Gastroesophageal sphincter (tissue), 4 donors: ENCODE measurements at regions not wholly inside any gene's neighbourhood (a gene's known extent, or its start where the extent isn't known, plus 50 kb on each side); places are given as distances from the start of the nearest gene placed in this dataset.

Experiments
- ATAC-seq: fragments of 150-250 bp; one replicate; pipeline ENCODE4 v1.9.1; 2016; ENCODE audit warnings: mild to moderate bottlenecking, moderate library complexity
- H3K27ac ChIP-seq, 4 donors: fragments of 200-600 bp; sonication (generic) in 3 of 4; 1 replicate in 3 of 4; 2 replicates in 1 of 4; pipeline ENCODE4 v1.5.1; 2016 to 2019
- H3K27me3 ChIP-seq: fragments of 200-600 bp; sonication (generic); one replicate; pipeline ENCODE4 v1.5.1; 2019
- H3K36me3 ChIP-seq, 2 donors: fragments of 200-600 bp; sonication (generic); one replicate each; pipeline ENCODE4 v1.5.1; 2019; ENCODE audit warnings: control low read depth in 1 of 2
- H3K4me1 ChIP-seq, 3 donors: fragments of 200-600 bp; sonication (generic); 1 replicate in 2 of 3; 2 replicates in 1 of 3; pipeline ENCODE4 v1.5.1; 2016 to 2019; ENCODE audit warnings: control low read depth in 2 of 3
- H3K4me3 ChIP-seq, 2 donors: fragments of 200-600 bp; sonication (generic); one replicate each; pipeline ENCODE4 v1.5.1; 2019; ENCODE audit warnings: mild to moderate bottlenecking in 1 of 2, moderate library complexity in 1 of 2
- H3K9me3 ChIP-seq, 3 donors: fragments of 200-600 bp; sonication (generic); one replicate each; pipeline ENCODE4 v1.5.1; 2017 to 2019; ENCODE audit warnings: control low read depth in 2 of 3
- EP300 ChIP-seq: sonication (generic); formaldehyde crosslinking; IDR thresholded peaks from one replicate; pipeline ENCODE4 v1.6.1; 2017; ENCODE audit warnings: antibody characterized with exemption, mild to moderate bottlenecking
- POLR2A ChIP-seq, 2 donors: fragments of 450-650 bp; IDR thresholded peaks; one replicate each; pipeline ENCODE4 v1.6.1; 2017; ENCODE audit warnings: antibody characterized with exemption in 2 of 2, mild to moderate bottlenecking in 2 of 2, moderate library complexity in 1 of 2
- POLR2AphosphoS5 ChIP-seq: sonication (generic); formaldehyde crosslinking; IDR thresholded peaks from one replicate; pipeline ENCODE4 v1.6.1; 2017; ENCODE audit warnings: antibody characterized with exemption
- WGBS, 2 donors: methylation state at CpG; one replicate each; pipeline ENCODE4 v1.1.5; 2018; ENCODE audit warnings: low coverage in 1 of 2; 5-methylcytosine and 5-hydroxymethylcytosine counted together
- TF ChIP-seq, protein P1 (sequence below), 4 experiments: fragments of 200-600 bp in 2 of 4; fragments of 450-650 bp in 2 of 4; sonication (generic) in 1 of 4; IDR thresholded peaks; one replicate each; pipeline ENCODE4 v1.5.1; 2017 to 2019; ENCODE audit warnings: antibody characterized with exemption in 4 of 4, mild to moderate bottlenecking in 2 of 4, moderate library complexity in 2 of 4

DNA sequence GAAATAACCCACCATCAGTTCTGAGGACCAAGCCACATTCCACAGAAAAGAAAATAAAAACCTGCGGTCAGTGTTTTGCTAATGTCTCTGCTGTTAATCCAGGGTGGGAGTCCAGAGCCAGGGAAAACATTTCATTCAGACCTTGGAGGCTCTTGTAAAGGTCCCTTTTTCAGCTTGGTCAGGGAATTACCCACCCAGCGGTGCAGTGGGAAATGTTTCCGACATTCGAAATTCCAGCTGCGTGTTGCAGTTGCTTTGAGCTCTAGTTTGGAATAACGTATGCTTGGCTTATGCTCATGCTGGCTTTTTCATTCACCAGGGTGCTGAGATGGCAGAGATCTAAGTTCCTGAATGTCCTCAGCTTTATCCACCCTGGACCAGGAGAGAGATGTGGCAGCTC, 219.1 kb downstream of the TRIB2 start:
- Histone ChIP-seq H3K36me3 (no peaks in the 10 kb centered on the region), H3K4me1 (no peaks in the 10 kb centered on the region), H3K27ac (no peak overlapping the region), H3K27me3 (no peaks in the 10 kb centered on the region), H3K9me3 (no peaks in the 10 kb centered on the region), H3K4me3 (no peak overlapping the region)
- no peak for TF ChIP-seq EP300
- no peak for ATAC-seq
- 92 to 100% methylated on average over 1 to 6 of the region's 6 CpGs for WGBS, 2 donors

DNA sequence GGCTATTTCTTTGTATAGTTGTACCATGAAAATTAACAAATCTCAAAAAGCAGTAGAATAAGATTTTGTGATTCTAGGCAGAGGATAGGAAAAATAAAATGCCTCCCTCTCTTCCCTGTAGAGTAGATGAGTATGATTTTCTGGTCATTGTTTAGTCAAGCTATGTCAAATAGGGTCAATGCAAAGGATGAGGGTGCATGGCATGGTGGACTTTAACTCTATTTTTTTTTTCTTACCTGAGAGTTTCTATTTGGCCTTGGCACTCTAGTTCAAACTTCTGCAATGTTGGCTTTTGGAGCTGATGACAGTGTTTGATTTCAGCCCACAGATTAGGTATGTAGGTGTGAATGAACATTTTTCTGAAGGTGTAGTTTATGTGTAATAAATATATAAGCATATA, 224.5 kb downstream of the TRIB2 start:
- H3K27ac ChIP-seq = no peak overlapping the region
- H3K4me3 ChIP-seq = no peak overlapping the region
- no peaks in the 10 kb centered on the region for H3K36me3 ChIP-seq
- no peak for TF ChIP-seq POLR2A (IDR thresholded peaks at IDR 0.05)
- TF ChIP-seq POLR2AphosphoS5 = no peak
- TF ChIP-seq EP300 = no peak
- TF ChIP-seq, protein P1, sequence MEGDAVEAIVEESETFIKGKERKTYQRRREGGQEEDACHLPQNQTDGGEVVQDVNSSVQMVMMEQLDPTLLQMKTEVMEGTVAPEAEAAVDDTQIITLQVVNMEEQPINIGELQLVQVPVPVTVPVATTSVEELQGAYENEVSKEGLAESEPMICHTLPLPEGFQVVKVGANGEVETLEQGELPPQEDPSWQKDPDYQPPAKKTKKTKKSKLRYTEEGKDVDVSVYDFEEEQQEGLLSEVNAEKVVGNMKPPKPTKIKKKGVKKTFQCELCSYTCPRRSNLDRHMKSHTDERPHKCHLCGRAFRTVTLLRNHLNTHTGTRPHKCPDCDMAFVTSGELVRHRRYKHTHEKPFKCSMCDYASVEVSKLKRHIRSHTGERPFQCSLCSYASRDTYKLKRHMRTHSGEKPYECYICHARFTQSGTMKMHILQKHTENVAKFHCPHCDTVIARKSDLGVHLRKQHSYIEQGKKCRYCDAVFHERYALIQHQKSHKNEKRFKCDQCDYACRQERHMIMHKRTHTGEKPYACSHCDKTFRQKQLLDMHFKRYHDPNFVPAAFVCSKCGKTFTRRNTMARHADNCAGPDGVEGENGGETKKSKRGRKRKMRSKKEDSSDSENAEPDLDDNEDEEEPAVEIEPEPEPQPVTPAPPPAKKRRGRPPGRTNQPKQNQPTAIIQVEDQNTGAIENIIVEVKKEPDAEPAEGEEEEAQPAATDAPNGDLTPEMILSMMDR (IDR thresholded peaks at IDR 0.05) = no peak
- H3K27me3 ChIP-seq = no peaks in the 10 kb centered on the region
- H3K9me3 ChIP-seq = no peaks in the 10 kb centered on the region
- ATAC-seq = no peak
- no peaks in the 10 kb centered on the region for H3K4me1 ChIP-seq

DNA sequence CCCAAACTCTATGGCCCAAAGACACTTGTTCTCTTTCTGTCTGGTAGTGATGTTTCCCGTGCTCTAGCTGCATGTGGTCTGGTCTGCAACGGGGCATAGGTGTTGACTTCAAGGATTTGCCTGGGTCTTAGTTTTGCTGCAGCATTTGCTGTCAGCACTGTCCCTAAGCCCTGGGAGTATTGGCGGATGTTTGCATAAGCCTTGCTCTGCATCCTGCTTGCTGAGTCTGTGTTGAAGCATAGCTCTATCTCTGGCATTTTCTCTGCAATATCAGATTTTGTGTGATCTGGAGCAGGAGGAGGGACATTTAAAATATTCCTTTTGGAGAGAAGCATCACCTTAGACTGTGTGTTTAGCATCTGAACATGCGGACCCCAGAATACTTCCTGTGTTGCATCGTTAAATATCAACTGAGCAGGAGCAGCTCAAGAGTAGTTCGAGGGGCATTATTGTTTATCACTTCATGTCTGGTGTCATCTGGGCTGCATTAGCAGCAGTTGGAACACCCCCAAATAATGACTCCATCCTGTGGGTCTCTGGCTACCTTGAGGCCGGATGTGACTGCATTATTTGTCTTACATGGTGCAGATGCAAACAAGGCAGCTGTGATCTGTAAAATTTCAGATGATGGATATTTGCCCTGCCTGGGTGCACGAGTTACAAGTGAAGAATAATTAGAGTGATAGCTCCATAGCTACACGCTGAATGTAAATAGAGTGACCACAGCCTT, 231.7 kb downstream of the TRIB2 start:
- Histone ChIP-seq H3K4me3 (no peak overlapping the region), H3K9me3 (no peaks in the 10 kb centered on the region), H3K27me3 (no peaks in the 10 kb centered on the region), H3K4me1 (no peaks in the 10 kb centered on the region), H3K27ac (no peak overlapping the region), H3K36me3 (no peaks in the 10 kb centered on the region)
- TF ChIP-seq EP300 (no peak), POLR2A (IDR thresholded peaks at IDR 0.05) (no peak), POLR2AphosphoS5 (no peak)
- TF ChIP-seq, protein P1 (IDR thresholded peaks at IDR 0.05) = no peak
- no peak for ATAC-seq
- 51 to 61% methylated on average over 7 to 9 of the region's 9 CpGs for WGBS, 2 donors

DNA sequence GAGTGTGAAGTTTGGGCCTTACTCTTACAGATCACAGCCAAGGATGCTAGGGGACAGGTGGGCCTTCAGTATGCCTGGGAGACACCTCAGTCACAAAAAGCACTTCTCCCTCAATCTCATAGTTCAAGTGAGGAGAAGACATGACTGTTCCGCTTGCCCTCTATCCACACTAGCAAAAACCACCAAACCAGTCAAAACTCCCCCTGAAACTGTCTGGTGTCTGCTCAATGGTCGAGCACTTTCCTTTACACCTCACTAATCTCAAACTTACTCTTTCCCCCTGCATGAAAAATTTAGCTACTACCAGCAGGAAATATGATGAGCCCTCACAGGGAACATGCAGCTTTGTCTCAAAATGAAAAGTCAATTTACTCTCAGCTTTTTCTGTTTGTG, 232.2 kb downstream of the TRIB2 start:
- Histone ChIP-seq H3K4me1 (no peaks in the 10 kb centered on the region), H3K9me3 (no peaks in the 10 kb centered on the region), H3K36me3 (no peaks in the 10 kb centered on the region), H3K27ac (no peak overlapping the region), H3K27me3 (no peaks in the 10 kb centered on the region), H3K4me3 (no peak overlapping the region)
- no peak for TF ChIP-seq POLR2AphosphoS5
- TF ChIP-seq, protein P1 (IDR thresholded peaks at IDR 0.05) = no peak
- no peak for TF ChIP-seq EP300
- no peak for TF ChIP-seq POLR2A (IDR thresholded peaks at IDR 0.05)
- WGBS, 2 donors = 79 to 82% methylated on average over 2 of the region's 2 CpGs
- no peak for ATAC-seq

DNA sequence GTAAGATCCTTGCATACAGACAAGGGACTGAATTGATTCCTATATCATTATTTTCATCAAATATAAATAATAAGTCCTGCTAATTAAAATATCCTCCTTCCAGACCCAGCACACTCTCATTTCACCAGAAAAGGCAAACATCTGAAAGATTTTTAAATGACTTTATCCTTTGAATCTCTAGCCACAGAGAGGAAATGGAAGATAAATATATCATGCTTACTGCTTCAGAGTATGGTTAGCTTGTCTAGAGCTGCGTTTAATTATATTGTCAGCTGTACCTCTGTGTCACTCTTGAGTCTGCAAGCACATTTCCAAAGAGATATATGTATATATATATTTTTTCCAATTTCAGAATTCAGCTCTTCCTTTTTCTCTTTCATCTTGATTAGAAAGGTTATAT, 232.7 kb downstream of the TRIB2 start:
- H3K36me3 ChIP-seq = no peaks in the 10 kb centered on the region
- no peak overlapping the region for H3K27ac ChIP-seq
- 81 to 91% methylated on average over 1 of the region's 1 CpG for WGBS, 2 donors
- H3K27me3 ChIP-seq = no peaks in the 10 kb centered on the region
- no peaks in the 10 kb centered on the region for H3K4me1 ChIP-seq
- TF ChIP-seq EP300 (no peak), POLR2AphosphoS5 (no peak), POLR2A (IDR thresholded peaks at IDR 0.05) (no peak)
- TF ChIP-seq, protein P1 (IDR thresholded peaks at IDR 0.05) = no peak
- no peak for ATAC-seq
- H3K9me3 ChIP-seq = no peaks in the 10 kb centered on the region
- no peak overlapping the region for H3K4me3 ChIP-seq
